Coronary artery (tissue), 2 donors: ENCODE measurements at regions not wholly inside any gene's neighbourhood (a gene's known extent, or its start where the extent isn't known, plus 50 kb on each side); places are given as distances from the start of the nearest gene placed in this dataset.

Experiments
- DNase-seq: peaks from one replicate; pipeline ENCODE4 v3.0.0-alpha.2; 2017; ENCODE audit warnings: low spot score
- H3K27ac ChIP-seq, 2 donors: fragments of 200-600 bp; sonication (generic); one replicate each; pipeline ENCODE4 v1.5.1; 2016 to 2019
- H3K4me3 ChIP-seq: fragments of 200-600 bp; sonication (generic); 2 replicates; pipeline ENCODE4 v1.5.1; 2016; ENCODE audit warnings: mild to moderate bottlenecking, moderate library complexity
- TF ChIP-seq, protein P1 (sequence below): fragments of 200-600 bp; sonication (generic); IDR thresholded peaks from one replicate; pipeline ENCODE4 v1.5.1; 2019; ENCODE audit warnings: antibody characterized with exemption

DNA sequence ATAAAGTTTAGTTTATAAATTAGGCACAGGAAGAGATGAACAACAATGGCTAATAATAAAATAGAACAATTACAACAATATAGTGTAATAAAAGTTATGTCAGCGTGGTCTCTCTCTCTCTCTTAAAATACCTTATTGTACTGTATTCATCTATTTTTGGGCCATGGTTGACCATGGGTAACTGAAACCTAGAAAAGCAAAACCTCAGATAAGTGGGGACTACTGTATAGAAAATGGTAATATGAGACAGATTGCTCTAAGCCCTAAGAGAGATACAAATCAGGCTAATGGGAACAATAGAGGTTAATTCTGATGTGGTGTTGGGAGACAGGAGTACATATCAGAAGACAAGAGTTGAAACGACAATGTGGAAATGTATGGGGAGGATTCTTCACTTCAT, 86.2 kb downstream of the ZNF365 start:
- Histone ChIP-seq H3K27ac (no peak overlapping the region), H3K4me3 (no peak overlapping the region)
- TF ChIP-seq, protein P1, sequence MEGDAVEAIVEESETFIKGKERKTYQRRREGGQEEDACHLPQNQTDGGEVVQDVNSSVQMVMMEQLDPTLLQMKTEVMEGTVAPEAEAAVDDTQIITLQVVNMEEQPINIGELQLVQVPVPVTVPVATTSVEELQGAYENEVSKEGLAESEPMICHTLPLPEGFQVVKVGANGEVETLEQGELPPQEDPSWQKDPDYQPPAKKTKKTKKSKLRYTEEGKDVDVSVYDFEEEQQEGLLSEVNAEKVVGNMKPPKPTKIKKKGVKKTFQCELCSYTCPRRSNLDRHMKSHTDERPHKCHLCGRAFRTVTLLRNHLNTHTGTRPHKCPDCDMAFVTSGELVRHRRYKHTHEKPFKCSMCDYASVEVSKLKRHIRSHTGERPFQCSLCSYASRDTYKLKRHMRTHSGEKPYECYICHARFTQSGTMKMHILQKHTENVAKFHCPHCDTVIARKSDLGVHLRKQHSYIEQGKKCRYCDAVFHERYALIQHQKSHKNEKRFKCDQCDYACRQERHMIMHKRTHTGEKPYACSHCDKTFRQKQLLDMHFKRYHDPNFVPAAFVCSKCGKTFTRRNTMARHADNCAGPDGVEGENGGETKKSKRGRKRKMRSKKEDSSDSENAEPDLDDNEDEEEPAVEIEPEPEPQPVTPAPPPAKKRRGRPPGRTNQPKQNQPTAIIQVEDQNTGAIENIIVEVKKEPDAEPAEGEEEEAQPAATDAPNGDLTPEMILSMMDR: no peak
- DNase-seq: no peak

DNA sequence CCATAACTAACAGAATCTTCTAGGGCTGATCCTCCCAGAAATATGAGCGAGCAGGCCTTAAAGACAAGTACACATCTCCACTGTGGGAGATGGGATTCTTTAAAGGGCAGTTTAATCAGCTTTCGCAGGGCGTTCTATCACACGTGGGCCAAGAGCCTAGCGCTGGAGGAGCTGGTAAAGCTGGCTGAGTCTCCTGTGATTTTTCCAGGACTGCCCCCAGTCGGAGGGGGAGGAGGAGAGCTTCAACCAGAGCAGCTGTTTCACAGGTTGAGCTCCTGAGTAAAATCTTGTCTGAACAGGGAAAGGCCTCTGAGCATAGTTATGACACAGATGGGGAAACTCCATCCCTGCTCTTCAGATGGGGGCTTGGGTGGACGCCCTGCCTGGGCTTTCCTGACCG, 87.0 kb downstream of the ZNF365 start:
- DNase-seq: no peak
- Histone ChIP-seq H3K4me3 (no peak overlapping the region), H3K27ac (no peak overlapping the region)
- TF ChIP-seq, protein P1: no peak

DNA sequence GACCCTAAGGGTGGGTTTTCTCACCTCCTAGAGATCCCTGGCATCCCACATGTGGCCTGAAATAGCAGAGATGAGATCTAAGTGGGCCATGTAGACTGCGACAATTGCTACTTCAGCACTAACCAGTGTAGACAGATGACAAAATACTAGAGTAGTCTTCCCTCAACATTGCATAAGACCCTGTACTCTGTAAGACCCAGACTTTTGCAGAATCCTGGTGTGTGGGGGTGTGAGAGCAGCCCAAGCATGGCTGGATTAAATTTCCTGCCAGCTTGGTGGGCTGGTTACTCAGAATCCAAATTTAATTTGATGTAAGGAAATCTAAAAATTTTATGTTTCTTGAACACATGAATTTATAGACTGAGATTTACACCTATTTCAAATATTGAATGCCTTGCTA, 88.3 kb downstream of the ZNF365 start:
- TF ChIP-seq, protein P1: no peak
- no peak overlapping the region for H3K27ac ChIP-seq
- no peak for DNase-seq

DNA sequence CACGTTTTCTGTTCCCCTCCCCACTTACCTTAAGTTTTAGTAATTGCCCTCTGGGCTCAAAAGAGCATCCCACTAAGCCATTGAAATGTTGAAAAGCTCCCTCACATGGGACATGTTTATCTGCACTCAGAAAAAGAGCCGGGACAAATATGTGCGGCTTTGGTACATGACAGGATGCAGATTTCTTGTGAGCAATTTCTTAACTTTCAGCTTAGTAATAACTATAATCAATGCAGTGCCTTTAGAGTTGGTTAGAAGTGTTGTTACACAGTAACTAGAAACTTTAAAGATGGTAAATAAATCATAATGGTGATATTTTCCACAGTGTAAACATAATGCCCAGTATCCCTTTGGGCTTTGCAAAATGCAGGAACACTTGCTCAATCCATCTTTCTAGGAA, 89.2 kb downstream of the ZNF365 start:
- TF ChIP-seq, protein P1: no peak
- H3K4me3 ChIP-seq: no peak overlapping the region
- H3K27ac ChIP-seq: no peak overlapping the region
- no peak for DNase-seq

More for the DNA sequence above, 88.3 kb downstream of the ZNF365 start:
- H3K4me3 ChIP-seq: no peak overlapping the region

DNA sequence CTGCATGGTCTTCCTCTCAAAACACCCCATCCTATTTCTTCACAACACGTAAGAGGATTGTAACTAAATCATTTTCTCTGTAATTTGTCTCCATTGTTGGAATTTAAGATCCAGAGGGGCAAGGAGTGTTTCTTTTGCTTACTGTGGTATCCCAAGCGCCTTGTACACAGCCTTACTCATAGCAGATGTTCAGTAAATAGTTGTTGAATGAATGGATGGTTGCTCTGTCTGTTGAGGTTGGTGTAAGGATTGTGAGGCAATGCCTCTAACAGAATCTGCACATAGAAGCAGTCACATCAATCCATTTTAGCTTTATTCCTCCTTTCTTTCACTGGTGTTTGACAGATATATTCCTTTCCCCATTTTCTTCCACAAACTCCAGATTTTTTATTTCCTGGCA, 90.1 kb downstream of the ZNF365 start:
- no peak for DNase-seq
- H3K4me3 ChIP-seq: no peak overlapping the region
- no peak overlapping the region for H3K27ac ChIP-seq
- TF ChIP-seq, protein P1: no peak

DNA sequence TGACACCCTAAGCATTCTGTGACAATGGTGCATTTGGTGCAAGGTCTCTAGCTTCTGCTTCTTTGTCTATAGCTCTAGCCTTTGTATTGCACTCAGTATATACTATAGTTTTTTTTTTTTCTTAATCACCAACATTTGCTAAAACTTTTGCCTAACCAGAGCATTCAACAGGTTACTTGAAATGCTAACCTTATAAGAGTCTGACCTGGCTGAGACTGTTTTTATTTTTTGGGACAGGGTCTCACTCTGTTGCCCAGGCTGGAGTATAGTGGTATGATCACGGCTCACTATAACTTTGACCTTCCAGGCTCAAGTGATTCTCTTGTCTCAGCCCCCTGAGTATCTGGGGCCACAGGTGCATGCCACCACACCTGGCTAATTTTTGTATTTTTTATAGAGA, 92.4 kb downstream of the ZNF365 start:
- Histone ChIP-seq H3K27ac (no peak overlapping the region), H3K4me3 (no peak overlapping the region)
- TF ChIP-seq, protein P1: no peak
- no peak for DNase-seq

DNA sequence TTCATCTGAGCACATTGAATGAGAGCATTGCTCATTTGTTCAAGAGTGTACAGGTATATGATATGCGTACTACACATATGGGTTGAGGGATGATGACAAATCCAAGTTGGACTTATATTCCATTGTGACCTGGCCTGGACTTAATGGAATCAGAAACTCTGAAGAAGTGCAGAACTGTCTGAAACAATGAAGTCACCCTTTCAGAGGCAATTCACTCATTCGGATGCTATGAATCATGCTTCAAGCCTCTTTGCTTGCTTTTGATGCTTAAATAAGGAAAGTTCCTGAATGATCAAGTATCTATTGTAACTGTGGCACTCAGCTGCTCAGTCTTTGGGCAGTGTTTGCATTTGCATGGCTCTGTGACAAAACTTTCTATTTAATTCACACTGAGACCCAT, 93.4 kb downstream of the ZNF365 start:
- Histone ChIP-seq H3K4me3 (no peak overlapping the region), H3K27ac (no peak overlapping the region)
- DNase-seq: no peak
- TF ChIP-seq, protein P1: no peak
